ENCODE measurements at regions not wholly inside any gene's neighbourhood (a gene's known extent, or its start where the extent isn't known, plus 50 kb on each side); places are given as distances from the start of the nearest gene placed in this dataset.

- Histone ChIP-seq H3K79me2 (ENCODE audit: control insufficient read depth, insufficient read depth, low read length) (no peaks in the 10 kb centered on the region), H3K9me1 (replicated peaks; ENCODE audit: control insufficient read depth, extremely low read depth, insufficient read depth, low read length) (no peaks in the 10 kb centered on the region), H2AFZ (ENCODE audit: low read depth, low read length) (no peak overlapping the region), H3K4me1 (ENCODE audit: control insufficient read depth, extremely low read depth, insufficient read depth, low read length) (no peaks in the 10 kb centered on the region), H3K36me3 (ENCODE audit: control insufficient read depth in 2 of 2, extremely low read depth in 1 of 2, insufficient read depth in 2 of 2, low read length in 2 of 2) (no peaks in the 10 kb centered on the region), H4K20me1 (replicated peaks; ENCODE audit: control insufficient read depth, extremely low read depth, insufficient read depth, low read length) (no peaks in the 10 kb centered on the region), H3K9me3 (replicated peaks; ENCODE audit: control insufficient read depth, insufficient read depth, low read length) (no peaks in the 10 kb centered on the region), H3K27me3 (ENCODE audit: control insufficient read depth in 2 of 2, insufficient read depth in 2 of 2, low read length in 2 of 2) (peaks cover 0 to 2% of the 10 kb centered on the region in 2 experiments), H3K9ac (replicated peaks; ENCODE audit: extremely low read depth, insufficient read depth, low read length) (no peak overlapping the region), H3K27ac (ENCODE audit: insufficient read depth, low read depth, low read length) (no peak overlapping the region), H3K4me3 (replicated peaks in 1 of 3; ENCODE audit: insufficient read depth in 1 of 3, low read depth in 1 of 3, low read length in 3 of 3) (no peak overlapping the region), H3K4me2 (ENCODE audit: insufficient read depth, low read length) (no peak overlapping the region)
- FAIRE-seq (no peak), DNase-seq (ENCODE audit: low read depth, low spot score) (no peak)
- POLR2A ChIA-PET = no interaction called here
- intact Hi-C loops (cut with micrococcal nuclease) (no loop called here), dilution Hi-C loops (cut with MboI; ENCODE audit: extremely low pct_ligation_motif_present, low sequenced_read_pairs) (no loop called here)
- TF ChIP-seq POLR2A (IDR thresholded peaks at IDR 0.05; ENCODE audit: low read depth, low read length) (no peak), MYC (IDR thresholded peaks at IDR 0.05; ENCODE audit: low read depth, low read length) (no peak), MAX (IDR thresholded peaks at IDR 0.05; ENCODE audit: insufficient read depth, insufficient read length) (no peak), EZH2 (IDR thresholded peaks at IDR 0.05; ENCODE audit: borderline replicate concordance, low read depth, low read length, severe bottlenecking) (no peak), POLR2AphosphoS5 (IDR thresholded peaks at IDR 0.05; ENCODE audit: insufficient read depth, low read depth, low read length) (no peak), CTCF (IDR thresholded peaks at IDR 0.05; ENCODE audit: extremely low read depth in 1 of 2, insufficient read depth in 1 of 2, low read depth in 1 of 2, low read length in 2 of 2) (no peak), JUN (IDR thresholded peaks at IDR 0.05; ENCODE audit: borderline replicate concordance, insufficient read depth, insufficient read length, low read depth) (no peak), GATA2 (IDR thresholded peaks at IDR 0.05; ENCODE audit: insufficient read depth, insufficient read length, low read depth, low read length) (no peak), FOS (IDR thresholded peaks at IDR 0.05; ENCODE audit: borderline replicate concordance, insufficient read depth, low read length) (no peak)
- CTCF ChIA-PET = no interaction called here
- BruUV-seq (replicated peaks) = no TSS peak
Measured at GRCh38 chr2:128496700-128497099, 178.0 kb upstream of the HS6ST1 start.
